ENCODE measurements at regions not wholly inside any gene's neighbourhood (a gene's known extent, or its start where the extent isn't known, plus 50 kb on each side); places are given as distances from the start of the nearest gene placed in this dataset.
A peak's percentile ranks its signal among the peaks of the same experiment; 100 is the strongest.

GRCh38 chr18:56096861-56097260 lies 508.9 kb upstream of the TCF4 start:
- Mint-ChIP-seq H3K4me3 (no peak overlapping the region), H3K27ac (no peak overlapping the region), H3K36me3 (no peaks in the 10 kb centered on the region), H3K4me1 (peaks cover 2% of the 10 kb centered on the region), H3K27me3 (ENCODE audit: low read depth in 3 of 3) (no peaks in the 10 kb centered on the region), H3K9me3 (peaks cover 0 to 4% (median 2%) of the 10 kb centered on the region in 7 donors)
- H3K79me2 ChIP-seq (ENCODE audit: insufficient read depth, low read length): no peaks in the 10 kb centered on the region
- WGBS (ENCODE audit: insufficient coverage): 100% methylated on average over 3 of the region's 4 CpGs
- H4K20me1 ChIP-seq (ENCODE audit: insufficient read depth, low read length): no peaks in the 10 kb centered on the region
- H2AFZ ChIP-seq (ENCODE audit: insufficient read depth, low read depth, low read length, poor library complexity, severe bottlenecking): no peak overlapping the region
- H3K4me3 ChIP-seq (replicated peaks in 1 of 3; ENCODE audit: low read depth in 2 of 3, low read length in 3 of 3): no peak overlapping the region
- H3K27ac ChIP-seq (ENCODE audit: low read depth in 1 of 2, low read length in 2 of 2): no peak overlapping the region
- no peaks in the 10 kb centered on the region for H3K4me1 ChIP-seq (ENCODE audit: control insufficient read depth in 1 of 2, insufficient read depth in 2 of 2, low read length in 2 of 2)
- TF ChIP-seq CTCF (IDR thresholded peaks at IDR 0.05): no peak
- intact Hi-C loops (cut with micrococcal nuclease): no loop called here
- no peak overlapping the region for H3K4me2 ChIP-seq (replicated peaks; ENCODE audit: extremely low read depth, low read length, poor library complexity, severe bottlenecking)
- DNase-seq: no peak
- no peaks in the 10 kb centered on the region for H3K27me3 ChIP-seq (ENCODE audit: control insufficient read depth in 2 of 2, insufficient read depth in 2 of 2, low read length in 2 of 2)
- no peaks in the 10 kb centered on the region for H3K9me3 ChIP-seq (replicated peaks in 1 of 2; ENCODE audit: control insufficient read depth in 1 of 2, insufficient read depth in 1 of 2, low read length in 2 of 2)
- H3K9ac ChIP-seq (ENCODE audit: insufficient read depth, low read length, poor library complexity, severe bottlenecking): no peak overlapping the region
- no peaks in the 10 kb centered on the region for H3K36me3 ChIP-seq (replicated peaks in 1 of 2; ENCODE audit: control insufficient read depth in 1 of 2, insufficient read depth in 2 of 2, low read length in 2 of 2)

- Mint-ChIP-seq H3K27me3 (ENCODE audit: low read depth in 3 of 3) (peaks cover 0 to 2% (median 0%) of the 10 kb centered on the region in 3 donors), H3K27ac (peak overlapping the region in 1 of 7 donors; percentile 46)
- H3K4me2 ChIP-seq (replicated peaks; ENCODE audit: extremely low read depth, low read length, poor library complexity, severe bottlenecking): no peak overlapping the region
These were observed 501.7 kb upstream of the TCF4 start for GRCh38 chr18:56089612-56090258.

More at GRCh38 chr18:56089612-56090258, 501.7 kb upstream of the TCF4 start:
- Histone ChIP-seq H3K9ac (ENCODE audit: insufficient read depth, low read length, poor library complexity, severe bottlenecking) (no peak overlapping the region), H2AFZ (ENCODE audit: insufficient read depth, low read depth, low read length, poor library complexity, severe bottlenecking) (no peak overlapping the region), H3K79me2 (ENCODE audit: insufficient read depth, low read length) (no peaks in the 10 kb centered on the region), H3K4me3 (replicated peaks in 1 of 3; ENCODE audit: low read depth in 2 of 3, low read length in 3 of 3) (no peak overlapping the region), H3K9me3 (replicated peaks in 1 of 2; ENCODE audit: control insufficient read depth in 1 of 2, insufficient read depth in 1 of 2, low read length in 2 of 2) (no peaks in the 10 kb centered on the region), H3K4me1 (ENCODE audit: control insufficient read depth in 1 of 2, insufficient read depth in 2 of 2, low read length in 2 of 2) (peaks cover 9 to 13% of the 10 kb centered on the region in 2 donors), H4K20me1 (ENCODE audit: insufficient read depth, low read length) (no peaks in the 10 kb centered on the region), H3K36me3 (replicated peaks in 1 of 2; ENCODE audit: control insufficient read depth in 1 of 2, insufficient read depth in 2 of 2, low read length in 2 of 2) (no peaks in the 10 kb centered on the region), H3K27ac (ENCODE audit: low read depth in 1 of 2, low read length in 2 of 2) (peak overlapping the region in 1 of 2 donors; percentile 8), H3K27me3 (ENCODE audit: control insufficient read depth in 2 of 2, insufficient read depth in 2 of 2, low read length in 2 of 2) (no peaks in the 10 kb centered on the region)
- TF ChIP-seq CTCF (IDR thresholded peaks at IDR 0.05): no peak
- H3K9me3 Mint-ChIP-seq: peaks cover 0 to 5% (median 0%) of the 10 kb centered on the region in 7 donors
- peaks cover 20% of the 10 kb centered on the region for H3K4me1 Mint-ChIP-seq
- intact Hi-C loops (cut with micrococcal nuclease): no loop called here
- no peaks in the 10 kb centered on the region for H3K36me3 Mint-ChIP-seq
- no peak overlapping the region for H3K4me3 Mint-ChIP-seq
- no CpG with 5 or more reads among the region's 4 CpGs for WGBS (ENCODE audit: insufficient coverage)
- DNase-seq: peak in 2 of 3 donors; percentile 10
